Mucosa of gallbladder (tissue), 1 donor: ENCODE measurements at regions not wholly inside any gene's neighbourhood (a gene's known extent, or its start where the extent isn't known, plus 50 kb on each side); places are given as distances from the start of the nearest gene placed in this dataset.

Experiments
- DNase-seq: peaks from one replicate; pipeline ENCODE4 v3.0.0-alpha.2; 2020; ENCODE audit warnings: low spot score
- donor health status: DM: no; HTN: no; CAD: no.

- no peak for DNase-seq
These were observed 974.6 kb downstream of the UQCRFS1 start for GRCh38 chr19:28238270-28238820.

DNA sequence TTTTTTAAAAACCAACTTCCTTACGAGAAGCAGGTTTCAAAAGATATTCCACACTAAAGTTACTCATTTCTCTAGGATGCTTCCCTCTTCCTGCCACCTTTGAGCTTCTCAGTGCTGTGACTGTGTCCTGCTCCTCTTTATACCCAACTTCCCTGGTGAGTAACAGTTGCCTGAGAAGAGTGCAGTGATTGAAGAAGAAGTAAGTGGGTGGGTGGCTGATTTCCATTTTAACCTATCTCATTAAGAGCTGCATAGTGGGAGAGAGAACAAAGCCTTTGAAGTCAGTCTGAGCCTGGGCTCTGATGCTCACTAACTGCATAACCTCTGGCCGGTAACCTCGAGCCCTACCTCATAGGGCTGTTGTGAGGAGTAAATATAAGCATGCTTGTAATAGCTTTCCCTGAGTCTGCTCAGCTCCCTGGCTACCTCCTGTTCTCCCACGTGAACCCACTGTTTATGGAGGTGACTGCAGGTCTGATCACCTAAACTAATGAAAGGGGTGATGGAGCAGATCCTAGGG lies 977.3 kb downstream of the UQCRFS1 start:
- DNase-seq = no peak

- DNase-seq = peak; percentile 12
These were observed 978.3 kb downstream of the UQCRFS1 start for GRCh38 chr19:28234637-28235036.

DNA sequence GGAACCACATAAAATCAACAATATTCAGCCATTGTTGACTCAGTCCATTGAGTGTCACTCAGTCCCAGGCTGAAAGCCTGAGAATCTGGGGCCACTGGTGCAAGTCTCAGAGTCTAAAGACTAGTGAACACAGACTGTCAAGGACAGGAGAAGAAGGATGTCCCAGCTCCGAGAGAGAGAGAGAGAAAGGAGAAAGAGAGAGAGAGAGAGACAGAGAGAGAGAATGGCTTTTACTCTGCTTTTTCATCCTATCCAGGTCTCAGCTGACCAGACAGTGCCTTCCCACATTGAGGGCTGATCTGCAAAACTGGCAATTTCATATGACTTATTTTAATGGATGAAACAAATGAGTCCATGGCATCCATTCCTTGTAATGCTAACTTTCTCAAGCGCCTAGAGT lies 984.1 kb downstream of the UQCRFS1 start:
- no peak for DNase-seq

GRCh38 chr19:28224441-28224840 lies 988.5 kb downstream of the UQCRFS1 start:
- DNase-seq = no peak

- no peak for DNase-seq
These were observed 991.2 kb downstream of the UQCRFS1 start for GRCh38 chr19:28221736-28222135.

DNA sequence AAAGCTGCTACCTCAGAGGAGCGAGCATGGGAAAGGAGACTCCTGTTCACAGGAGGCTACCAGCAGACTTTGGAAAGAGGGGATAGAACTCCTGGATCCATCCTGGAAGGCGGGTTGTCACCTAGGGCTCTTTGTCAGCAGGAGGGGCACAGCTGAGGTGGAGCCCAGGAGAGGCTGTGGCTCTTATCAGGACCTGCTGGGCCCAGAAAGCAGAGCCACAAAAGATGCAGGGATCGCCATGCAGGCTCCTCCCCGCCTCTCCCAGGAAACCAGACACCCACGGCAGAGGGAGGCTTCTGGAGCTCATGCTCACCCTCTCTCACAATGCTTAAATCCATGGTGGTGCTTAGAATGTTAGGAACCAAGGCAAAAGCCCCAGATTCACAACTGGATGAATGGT lies 994.2 kb downstream of the UQCRFS1 start:
- no peak for DNase-seq

DNA sequence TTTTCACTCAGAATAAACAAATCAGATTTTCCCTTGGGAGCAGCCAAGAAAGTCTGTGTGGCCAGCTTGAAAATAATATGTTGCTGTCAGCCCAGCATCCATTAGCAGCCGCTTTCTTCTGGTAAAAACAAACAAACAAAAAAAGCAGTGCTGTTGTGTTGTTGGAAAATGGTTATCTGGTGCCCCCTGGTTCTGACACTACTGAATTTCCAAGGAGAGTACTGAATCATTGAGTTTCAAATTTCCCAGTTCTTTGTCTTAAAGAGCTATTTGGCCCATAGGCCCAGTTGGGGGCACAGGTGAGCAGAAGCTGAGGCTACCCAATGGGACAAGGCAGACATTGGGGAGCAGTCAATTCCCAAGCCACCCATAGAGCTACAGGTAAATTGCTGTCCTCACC lies 995.9 kb downstream of the UQCRFS1 start:
- DNase-seq = no peak

DNA sequence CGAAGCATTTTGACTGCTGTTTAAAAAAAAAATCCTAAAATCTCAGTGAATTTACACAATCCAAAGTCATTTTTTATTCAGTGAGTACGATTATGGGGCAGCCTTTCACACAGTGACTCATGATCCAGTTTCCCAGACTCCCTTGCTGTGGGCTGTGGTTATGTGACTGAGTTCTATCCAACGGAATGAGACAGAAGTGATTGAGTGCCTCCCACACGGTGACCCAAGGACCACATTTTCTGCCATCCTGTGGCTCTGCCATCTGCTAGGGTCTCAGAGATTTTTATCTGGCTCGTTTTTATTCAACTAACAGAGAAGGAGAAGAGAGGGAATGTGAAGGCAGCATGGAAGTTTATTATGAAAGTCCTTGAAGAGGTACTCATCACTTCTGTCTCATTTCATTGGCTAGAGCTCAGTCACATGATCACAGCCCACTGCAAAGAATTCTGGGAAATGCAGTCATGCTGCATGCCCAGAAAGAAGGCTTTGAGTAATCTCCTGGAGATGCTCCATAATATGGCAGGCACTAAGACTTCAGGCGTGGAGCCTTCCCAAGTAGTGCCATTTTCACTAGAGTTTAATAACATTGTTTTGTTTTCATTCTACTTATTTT lies 999.4 kb downstream of the UQCRFS1 start:
- DNase-seq = no peak

DNA sequence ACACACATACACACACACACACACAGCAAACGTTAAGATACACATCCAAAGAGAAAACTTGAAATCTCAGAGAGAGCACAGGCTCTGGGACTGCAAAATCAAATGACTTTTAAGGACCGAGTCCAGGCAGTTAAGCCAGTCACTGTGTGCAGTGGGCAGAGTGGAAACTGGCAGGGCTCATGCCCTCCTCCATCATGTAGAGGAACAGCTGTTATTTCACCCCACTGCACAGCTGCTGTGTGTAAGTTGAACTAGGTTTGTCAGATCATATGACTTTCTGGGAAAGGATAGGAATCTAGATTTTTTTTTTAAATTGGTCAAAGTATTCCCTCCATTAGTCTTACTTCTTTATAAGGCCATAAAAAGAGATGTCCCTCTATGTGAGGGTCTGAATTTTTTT lies 1002.1 kb downstream of the UQCRFS1 start:
- no peak for DNase-seq

DNA sequence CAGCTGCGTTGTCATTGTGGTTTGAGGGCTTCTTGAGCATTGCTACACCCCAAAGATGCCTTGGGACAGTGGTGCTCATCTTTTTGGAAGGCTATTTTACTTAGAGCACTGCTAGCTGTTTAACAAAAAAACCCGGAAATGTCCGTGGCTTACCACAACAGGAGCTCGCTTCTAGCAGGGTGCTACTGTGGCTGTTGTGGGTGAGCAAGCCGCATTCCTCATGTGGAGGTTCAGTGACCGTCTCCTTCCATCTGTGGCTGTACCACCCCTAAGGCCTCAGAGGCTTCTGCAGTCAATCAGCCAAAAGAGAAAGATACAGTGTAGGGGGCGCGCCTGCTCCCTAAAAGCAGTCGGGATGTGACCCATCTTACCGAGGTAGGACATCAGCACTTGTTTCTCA lies 1004.2 kb downstream of the UQCRFS1 start:
- no peak for DNase-seq

DNA sequence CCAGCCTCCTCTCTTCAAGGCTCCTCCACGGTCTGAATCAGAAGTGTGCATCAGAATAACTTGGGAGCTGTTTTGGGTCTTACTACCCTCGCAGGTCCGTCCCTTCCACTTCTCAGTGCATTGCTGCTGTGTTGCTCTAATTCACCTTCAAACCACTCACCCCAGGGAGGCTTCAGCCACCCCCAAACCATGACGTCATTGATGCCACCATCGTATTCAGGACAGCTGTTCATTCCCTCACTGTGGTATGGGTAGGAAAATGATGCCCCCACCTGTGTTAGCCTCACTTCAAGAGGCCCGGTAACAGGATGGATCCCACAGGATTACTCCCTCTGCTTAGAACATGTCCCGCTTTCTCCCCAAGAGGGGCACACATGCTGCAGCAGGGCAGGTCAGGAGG lies 1005.7 kb downstream of the UQCRFS1 start:
- no peak for DNase-seq

GRCh38 chr19:28201462-28201943 lies 1011.4 kb downstream of the UQCRFS1 start:
- DNase-seq = no peak

GRCh38 chr19:28199323-28199722 lies 1013.6 kb downstream of the UQCRFS1 start:
- peak; percentile 45 for DNase-seq

DNA sequence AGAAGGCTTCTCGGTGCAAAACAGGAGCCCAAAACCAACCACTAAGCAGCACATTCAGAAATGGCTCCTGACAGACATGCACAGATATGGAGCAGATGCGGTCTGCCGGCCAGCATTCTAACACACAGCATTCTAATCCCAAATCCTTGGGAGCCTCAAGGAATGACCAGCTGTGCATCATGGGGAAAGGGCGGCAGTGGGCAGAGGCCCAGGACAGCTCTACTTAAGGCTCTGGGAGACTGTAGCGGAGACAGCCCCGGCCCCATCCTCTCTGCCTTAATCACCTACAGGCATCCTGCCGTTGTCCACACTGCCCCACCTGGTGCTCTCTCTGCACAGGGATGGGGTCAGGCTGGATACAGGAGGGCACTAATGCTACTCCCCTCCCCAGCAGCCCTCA lies 1016.0 kb downstream of the UQCRFS1 start:
- DNase-seq = no peak

GRCh38 chr19:28196101-28196500 lies 1016.9 kb downstream of the UQCRFS1 start:
- DNase-seq = no peak

GRCh38 chr19:28185646-28186045 lies 1027.3 kb downstream of the UQCRFS1 start:
- DNase-seq = no peak

DNA sequence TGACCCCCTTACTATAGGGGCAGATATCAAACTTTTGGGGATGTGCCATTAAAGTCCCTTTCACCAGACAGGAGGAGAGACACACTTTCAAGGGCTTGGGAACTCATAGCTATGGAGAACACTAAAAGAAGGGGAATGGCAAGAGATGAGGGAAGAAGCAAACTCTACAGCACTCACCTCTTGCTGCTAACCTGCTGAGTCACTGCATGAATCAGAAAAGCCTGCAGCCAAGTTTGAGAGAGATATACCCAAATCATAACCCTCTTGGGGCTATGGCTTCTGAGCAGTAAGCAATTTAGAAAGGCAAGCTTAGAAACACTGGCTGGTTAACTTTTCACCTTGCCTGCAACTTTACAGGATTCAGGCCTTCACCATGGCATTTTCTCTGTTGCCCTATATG lies 1028.0 kb downstream of the UQCRFS1 start:
- no peak for DNase-seq

DNA sequence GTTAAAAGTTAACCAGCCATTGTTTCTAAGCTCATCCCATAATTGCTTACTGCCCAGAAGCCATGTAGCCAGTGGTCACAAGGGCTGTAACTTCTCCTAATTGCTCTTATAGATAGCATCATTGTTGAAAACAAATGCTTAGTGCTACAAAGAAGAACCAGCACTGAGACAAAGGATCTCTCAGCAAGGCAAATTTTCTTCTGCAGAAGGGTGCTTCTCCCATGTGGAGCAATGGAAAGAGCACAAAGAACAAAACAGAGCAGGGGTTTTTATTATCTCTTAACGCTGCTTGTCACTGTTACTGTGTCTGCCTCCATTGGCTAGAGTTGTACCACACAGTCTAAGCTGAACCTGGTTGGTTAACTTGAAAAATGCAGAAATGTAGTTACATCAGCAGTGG lies 1036.8 kb downstream of the UQCRFS1 start:
- no peak for DNase-seq

- no peak for DNase-seq
These were observed 1041.0 kb downstream of the UQCRFS1 start for GRCh38 chr19:28171983-28172382.

GRCh38 chr19:28170066-28170465 lies 1042.9 kb downstream of the UQCRFS1 start:
- no peak for DNase-seq

GRCh38 chr19:28169168-28169887 lies 1043.6 kb downstream of the UQCRFS1 start:
- DNase-seq = no peak

- no peak for DNase-seq
These were observed 1044.4 kb downstream of the UQCRFS1 start for GRCh38 chr19:28168557-28168956.
